Inflammatory macrophage treated with lipopolysaccharide for 4 hours (primary cell): ENCODE measurements at regions not wholly inside any gene's neighbourhood (a gene's known extent, or its start where the extent isn't known, plus 50 kb on each side); places are given as distances from the start of the nearest gene placed in this dataset.
A peak's percentile ranks its signal among the peaks of the same experiment; 100 is the strongest.

Source experiments
- DNase-seq: peaks from one replicate; pipeline ENCODE4 v3.0.0-alpha.2; 2020

DNA sequence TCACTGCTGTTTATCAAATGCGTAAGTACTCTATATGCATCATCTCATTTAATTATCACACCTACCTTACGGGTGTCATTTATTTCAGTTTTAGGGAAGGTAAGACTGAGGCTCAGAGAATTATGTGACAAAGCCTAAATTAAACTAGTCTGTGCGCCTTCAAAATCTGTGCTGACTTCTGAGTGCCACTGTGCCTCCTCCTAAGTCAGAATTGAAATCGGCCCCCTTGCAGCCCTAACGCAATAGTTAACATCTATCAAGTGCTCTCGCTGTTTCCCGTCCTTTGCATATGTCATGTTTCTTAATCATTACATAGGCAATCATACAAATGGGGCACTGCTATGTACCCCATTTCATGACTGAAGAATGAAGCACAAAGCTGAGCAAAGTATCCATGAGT lies 79.0 kb upstream of the PDE10A start:
- no peak for DNase-seq

GRCh38 chr6:165737396-165737795 lies 74.4 kb upstream of the PDE10A start:
- no peak for DNase-seq

DNA sequence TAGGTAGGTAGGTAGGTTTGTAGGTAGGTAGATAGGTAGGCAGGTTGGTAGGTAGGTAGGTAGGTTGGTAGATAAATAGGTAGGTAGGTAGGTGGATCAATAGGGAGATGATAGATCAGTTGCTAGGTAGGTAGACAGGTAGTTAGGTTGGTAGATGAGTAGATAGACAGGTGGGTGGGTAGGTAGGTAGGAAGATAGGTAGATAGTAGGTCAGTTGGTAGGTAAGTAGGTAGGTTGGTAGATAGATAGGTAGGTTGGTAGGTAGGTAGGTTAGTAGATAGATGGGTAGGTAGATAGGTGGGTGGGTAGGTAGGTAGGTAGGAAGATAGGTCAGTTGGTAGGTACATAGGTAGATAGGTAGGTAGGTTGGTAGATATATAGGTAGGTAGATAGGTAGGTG lies 72.0 kb upstream of the PDE10A start:
- no peak for DNase-seq

GRCh38 chr6:165733489-165733791 lies 70.4 kb upstream of the PDE10A start:
- no peak for DNase-seq

DNA sequence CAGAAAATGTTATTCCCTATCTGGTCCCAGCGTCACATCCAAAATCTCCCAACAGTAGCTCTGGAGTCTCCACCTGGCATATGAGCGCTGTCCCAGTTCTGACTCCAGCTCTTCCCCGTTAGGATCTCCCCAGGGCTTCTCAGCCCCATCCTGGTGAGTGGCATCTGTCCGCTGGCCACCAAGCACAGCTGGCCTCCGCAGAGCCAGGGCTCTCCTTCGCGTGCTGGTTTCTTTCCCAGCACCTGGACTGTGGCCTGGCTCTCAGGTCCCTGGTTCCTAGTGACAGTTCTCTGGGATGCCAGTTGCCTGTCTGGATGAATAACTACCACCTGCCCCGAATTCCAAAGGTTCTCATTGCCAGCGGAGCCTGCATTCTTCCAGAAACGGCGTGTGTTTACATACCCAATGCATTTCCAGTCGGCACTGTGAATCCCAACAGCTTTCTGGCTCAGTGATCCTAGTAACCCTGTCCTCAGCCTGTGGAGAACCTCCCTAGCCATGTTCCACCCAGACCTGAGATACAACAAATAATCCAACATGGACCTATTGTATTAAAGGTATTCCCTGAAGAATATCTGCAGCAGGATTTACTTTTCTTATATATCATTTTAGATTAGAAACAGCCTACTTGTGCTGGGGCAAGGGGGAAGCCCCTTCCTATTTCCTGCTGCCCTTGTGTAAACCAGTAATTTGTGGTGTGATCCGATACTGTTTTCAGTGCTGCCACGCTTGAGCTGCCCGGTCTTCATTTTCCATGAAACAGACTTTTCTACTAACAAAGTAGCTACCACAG lies 69.9 kb upstream of the PDE10A start:
- no peak for DNase-seq

- DNase-seq: peak; percentile 9
Measured at GRCh38 chr6:165729307-165729936, 66.4 kb upstream of the PDE10A start.

GRCh38 chr6:165728216-165728615 lies 65.2 kb upstream of the PDE10A start:
- DNase-seq: no peak

DNA sequence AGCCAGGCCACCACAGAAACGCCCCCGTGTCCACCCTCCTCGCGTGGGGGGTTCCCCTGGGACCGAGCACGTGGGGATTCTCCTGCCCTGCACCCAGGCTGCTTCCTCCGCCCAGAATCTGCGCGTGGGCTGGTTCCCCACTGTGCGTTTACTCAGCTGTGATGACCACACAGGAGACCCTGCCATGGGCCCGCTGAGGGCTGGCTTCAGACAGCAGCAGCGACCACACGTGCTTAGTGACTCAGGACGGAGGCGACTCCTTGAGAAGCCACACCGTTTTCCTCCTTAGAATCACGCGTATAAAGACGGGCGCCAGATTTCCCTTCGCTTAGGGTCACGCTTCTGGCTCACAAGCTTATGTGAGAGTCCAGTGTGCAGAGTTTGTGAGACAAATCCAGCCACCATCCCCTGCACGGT lies 63.9 kb upstream of the PDE10A start:
- DNase-seq: no peak

DNA sequence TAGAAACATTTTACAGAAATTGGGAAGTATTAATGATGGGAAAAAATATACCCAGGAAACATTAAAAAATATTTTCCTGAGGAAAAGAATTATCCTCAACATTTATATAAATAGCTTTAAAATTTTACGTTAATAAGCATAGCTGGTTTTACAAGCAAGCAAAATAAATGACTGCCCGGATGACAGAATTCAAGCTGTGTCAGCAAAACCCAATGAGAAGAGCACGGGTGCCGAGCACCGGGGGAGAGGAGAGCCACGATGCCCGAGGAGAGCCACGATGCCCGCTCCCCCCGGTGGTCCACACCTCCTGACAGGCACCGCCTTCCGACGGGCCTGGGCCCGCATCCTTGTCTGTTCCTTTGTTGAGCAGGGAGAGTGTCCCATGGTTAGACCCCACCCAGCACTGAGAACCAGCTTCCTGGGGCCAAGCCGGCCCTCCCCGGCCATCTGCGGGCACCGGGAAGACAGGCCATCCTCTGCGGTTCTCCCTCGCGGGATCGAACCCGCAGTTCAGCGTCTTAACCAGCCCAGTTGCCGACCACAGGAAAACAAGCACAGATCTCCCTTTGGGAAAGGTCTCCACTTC lies 63.3 kb upstream of the PDE10A start:
- no peak for DNase-seq

GRCh38 chr6:165725201-165725600 lies 62.2 kb upstream of the PDE10A start:
- no peak for DNase-seq

- no peak for DNase-seq
Measured at GRCh38 chr6:165723326-165723725, 60.3 kb upstream of the PDE10A start.

GRCh38 chr6:165722022-165722421 lies 59.0 kb upstream of the PDE10A start:
- DNase-seq: no peak

DNA sequence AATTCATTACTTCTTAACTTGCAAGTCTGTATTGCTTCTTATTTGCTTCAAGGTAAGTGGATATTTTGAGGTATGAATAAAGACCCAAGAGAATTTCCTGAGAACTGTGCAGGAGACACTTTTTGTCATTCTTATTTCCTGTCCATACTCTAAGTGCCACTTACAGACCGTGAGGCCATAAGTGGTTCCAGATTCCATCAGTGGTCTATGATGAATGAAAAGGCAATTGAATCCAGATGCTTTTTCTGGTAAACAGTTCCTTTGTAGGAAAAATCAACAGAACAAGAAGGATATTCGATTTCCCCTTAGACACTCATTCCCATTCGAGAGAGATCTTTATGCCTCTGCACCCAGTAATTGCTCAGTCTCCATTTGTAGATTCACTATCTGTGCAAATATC lies 58.3 kb upstream of the PDE10A start:
- no peak for DNase-seq

DNA sequence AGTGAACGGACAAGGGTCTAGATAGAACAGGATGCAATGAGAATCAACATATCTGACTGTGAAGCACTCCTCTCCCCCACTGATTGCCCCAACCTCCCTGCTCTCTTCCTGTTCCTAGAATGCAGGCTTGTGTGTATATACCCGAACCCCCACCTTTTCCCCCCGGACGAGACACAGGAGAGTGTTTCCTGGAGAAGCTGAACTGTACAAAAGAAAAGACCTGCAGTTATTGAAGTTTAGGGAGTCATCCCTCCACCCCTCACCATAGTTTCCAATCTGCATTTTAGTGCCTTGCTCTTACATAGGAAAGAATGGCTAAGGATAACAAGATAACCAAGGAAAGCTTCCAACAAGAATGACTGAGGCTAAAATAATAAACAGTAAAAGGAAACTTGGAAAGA lies 55.5 kb upstream of the PDE10A start:
- DNase-seq: no peak

- no peak for DNase-seq
Measured at GRCh38 chr6:165717732-165718465, 54.9 kb upstream of the PDE10A start.

DNA sequence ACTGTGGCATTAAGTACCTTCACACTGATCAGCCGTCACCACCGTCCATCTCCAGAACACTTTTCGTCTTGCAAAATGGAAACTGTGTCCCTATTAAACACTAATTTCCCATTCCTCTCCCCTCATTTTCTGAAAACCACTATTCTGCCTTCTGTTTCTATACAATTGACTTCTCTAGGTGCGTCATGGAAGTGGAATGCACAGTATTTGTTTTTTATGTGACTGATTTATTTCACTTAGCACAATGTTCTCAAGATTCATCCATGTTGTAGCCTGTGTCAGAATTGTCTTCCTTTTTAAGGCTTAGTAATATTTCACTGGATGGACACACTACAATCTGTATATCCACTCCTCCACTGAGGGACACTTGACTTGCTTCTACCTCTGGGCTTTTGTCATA lies 53.8 kb upstream of the PDE10A start:
- DNase-seq: no peak

GRCh38 chr6:165715428-165715827 lies 52.4 kb upstream of the PDE10A start:
- no peak for DNase-seq

DNA sequence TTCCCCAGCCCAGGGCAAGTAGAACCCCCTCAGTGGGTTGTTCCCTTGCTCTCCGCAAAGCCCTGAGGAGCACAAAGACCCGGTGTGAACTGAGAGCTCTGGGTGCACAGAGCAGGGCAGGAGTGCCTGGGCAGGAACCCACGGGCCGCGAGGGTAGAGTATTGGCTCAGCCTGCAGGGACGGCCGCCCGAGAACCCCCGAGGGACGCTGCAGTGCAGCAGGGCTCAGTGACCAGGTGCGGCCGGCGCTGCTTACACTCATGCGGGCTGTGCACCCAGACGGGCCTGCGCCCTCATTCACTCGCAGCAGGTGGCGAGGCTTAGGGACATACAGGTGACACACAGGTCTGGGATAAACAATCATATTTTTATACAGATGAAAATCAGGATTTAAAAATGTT lies 51.9 kb upstream of the PDE10A start:
- no peak for DNase-seq

- no peak for DNase-seq
Measured at GRCh38 chr6:165713845-165714466, 50.9 kb upstream of the PDE10A start.
